Endodermal cell (in vitro differentiated cells): ENCODE measurements at regions not wholly inside any gene's neighbourhood (a gene's known extent, or its start where the extent isn't known, plus 50 kb on each side); places are given as distances from the start of the nearest gene placed in this dataset.

Source experiments
- DNase-seq: peaks from one replicate; pipeline ENCODE4 v3.0.0-alpha.2; 2017
- H3K27ac ChIP-seq: 2 replicates; pipeline ENCODE4 v1.5.1; 2013; ENCODE audit warnings: mild to moderate bottlenecking, low read depth, low read length, moderate library complexity
- H3K27me3 ChIP-seq: 2 replicates; pipeline ENCODE4 v1.6.1; 2013; ENCODE audit warnings: mild to moderate bottlenecking, low read length, moderate library complexity; ENCODE audit not compliant: insufficient read depth, control insufficient read depth, poor library complexity, severe bottlenecking
- H3K36me3 ChIP-seq: 2 replicates; pipeline ENCODE4 v1.7.0; 2013; ENCODE audit warnings: mild to moderate bottlenecking, low read length, moderate library complexity; ENCODE audit not compliant: control insufficient read depth, insufficient read depth
- H3K4me1 ChIP-seq: one replicate; pipeline ENCODE4 v1.7.0; 2013; ENCODE audit warnings: low read length; ENCODE audit not compliant: control insufficient read depth, insufficient read depth
- H3K4me3 ChIP-seq: 2 replicates; pipeline ENCODE4 v1.5.1; 2013; ENCODE audit warnings: mild to moderate bottlenecking, low read length, moderate library complexity
- H3K9ac ChIP-seq: 2 replicates; pipeline ENCODE4 v1.6.1; 2013; ENCODE audit warnings: mild to moderate bottlenecking, low read length, moderate library complexity; ENCODE audit not compliant: poor library complexity, severe bottlenecking; ENCODE audit errors: extremely low read depth
- H3K9me3 ChIP-seq: 2 replicates; pipeline ENCODE4 v1.6.1; 2013; ENCODE audit warnings: mild to moderate bottlenecking, low read length, moderate library complexity; ENCODE audit not compliant: control insufficient read depth
- H3K27ac Mint-ChIP-seq: 2 replicates; pipeline ENCODE4 v1.8.0; 2020; ENCODE audit warnings: mixed read lengths
- H3K27me3 Mint-ChIP-seq: 2 replicates; pipeline ENCODE4 v1.8.0; 2021; ENCODE audit warnings: mild to moderate bottlenecking, mixed read lengths; ENCODE audit not compliant: insufficient read depth
- H3K36me3 Mint-ChIP-seq: 2 replicates; pipeline ENCODE4 v1.8.0; 2020; ENCODE audit warnings: low read depth, mixed read lengths
- H3K4me1 Mint-ChIP-seq: 2 replicates; pipeline ENCODE4 v1.8.0; 2020; ENCODE audit warnings: mixed read lengths
- H3K4me3 Mint-ChIP-seq: 2 replicates; pipeline ENCODE4 v1.8.0; 2020; ENCODE audit warnings: mild to moderate bottlenecking, moderate library complexity, mixed read lengths
- H3K9me3 Mint-ChIP-seq: 2 replicates; pipeline ENCODE4 v1.8.0; 2020; ENCODE audit warnings: mild to moderate bottlenecking, mixed read lengths
- WGBS, 2 experiments: methylation state at CpG; one replicate each; pipeline versions ENCODE4 v1.1.5 to v1.1.7; 2013; ENCODE audit warnings: missing lambda C conversion rate in 2 of 2, mixed read lengths in 1 of 2; ENCODE audit not compliant: insufficient coverage in 1 of 2, insufficient read length in 1 of 2; 5-methylcytosine and 5-hydroxymethylcytosine counted together
- TF ChIP-seq, protein P1 (sequence below): fragments of 200-600 bp; sonication (generic); conservative IDR thresholded peaks from 2 replicates; pipeline ENCODE4 v1.5.0; 2021; ENCODE audit warnings: antibody characterized with exemption, mild to moderate bottlenecking

DNA sequence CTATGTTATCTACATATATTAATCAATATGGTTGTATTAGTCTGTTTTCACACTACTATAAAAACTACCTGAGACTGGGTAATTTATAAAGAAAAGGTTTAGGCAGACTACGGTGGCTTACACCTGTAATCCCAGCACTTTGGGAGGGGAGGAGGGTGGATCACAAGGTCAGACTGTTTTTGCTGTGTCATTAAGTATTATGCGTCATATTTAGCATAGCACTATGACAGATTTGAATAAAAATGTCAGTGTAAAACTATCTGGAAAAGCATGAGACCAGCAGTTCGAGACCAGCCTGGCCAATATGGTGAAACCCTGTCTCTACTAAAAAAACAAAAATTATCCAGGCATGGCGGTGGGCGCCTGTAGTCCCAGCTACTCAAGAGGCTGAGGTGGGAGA is 209.7 kb upstream of the ARHGAP24 start:
- H3K27ac ChIP-seq: no peak overlapping the region
- Mint-ChIP-seq H3K27ac (no peak overlapping the region), H3K4me1 (peaks cover 5% of the 10 kb centered on the region), H3K36me3 (no peaks in the 10 kb centered on the region), H3K27me3 (no peaks in the 10 kb centered on the region), H3K4me3 (no peak overlapping the region), H3K9me3 (no peaks in the 10 kb centered on the region)
- peaks cover 2% of the 10 kb centered on the region for H3K4me1 ChIP-seq
- TF ChIP-seq, protein P1, sequence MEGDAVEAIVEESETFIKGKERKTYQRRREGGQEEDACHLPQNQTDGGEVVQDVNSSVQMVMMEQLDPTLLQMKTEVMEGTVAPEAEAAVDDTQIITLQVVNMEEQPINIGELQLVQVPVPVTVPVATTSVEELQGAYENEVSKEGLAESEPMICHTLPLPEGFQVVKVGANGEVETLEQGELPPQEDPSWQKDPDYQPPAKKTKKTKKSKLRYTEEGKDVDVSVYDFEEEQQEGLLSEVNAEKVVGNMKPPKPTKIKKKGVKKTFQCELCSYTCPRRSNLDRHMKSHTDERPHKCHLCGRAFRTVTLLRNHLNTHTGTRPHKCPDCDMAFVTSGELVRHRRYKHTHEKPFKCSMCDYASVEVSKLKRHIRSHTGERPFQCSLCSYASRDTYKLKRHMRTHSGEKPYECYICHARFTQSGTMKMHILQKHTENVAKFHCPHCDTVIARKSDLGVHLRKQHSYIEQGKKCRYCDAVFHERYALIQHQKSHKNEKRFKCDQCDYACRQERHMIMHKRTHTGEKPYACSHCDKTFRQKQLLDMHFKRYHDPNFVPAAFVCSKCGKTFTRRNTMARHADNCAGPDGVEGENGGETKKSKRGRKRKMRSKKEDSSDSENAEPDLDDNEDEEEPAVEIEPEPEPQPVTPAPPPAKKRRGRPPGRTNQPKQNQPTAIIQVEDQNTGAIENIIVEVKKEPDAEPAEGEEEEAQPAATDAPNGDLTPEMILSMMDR: no peak
- DNase-seq: no peak
- no peaks in the 10 kb centered on the region for H3K36me3 ChIP-seq
- H3K9me3 ChIP-seq: peaks cover 8% of the 10 kb centered on the region
- no peaks in the 10 kb centered on the region for H3K27me3 ChIP-seq
- H3K4me3 ChIP-seq: no peak overlapping the region
- H3K9ac ChIP-seq: no peak overlapping the region
- 89 to 98% methylated on average over 3 to 5 of the region's 5 CpGs for WGBS, 2 experiments

DNA sequence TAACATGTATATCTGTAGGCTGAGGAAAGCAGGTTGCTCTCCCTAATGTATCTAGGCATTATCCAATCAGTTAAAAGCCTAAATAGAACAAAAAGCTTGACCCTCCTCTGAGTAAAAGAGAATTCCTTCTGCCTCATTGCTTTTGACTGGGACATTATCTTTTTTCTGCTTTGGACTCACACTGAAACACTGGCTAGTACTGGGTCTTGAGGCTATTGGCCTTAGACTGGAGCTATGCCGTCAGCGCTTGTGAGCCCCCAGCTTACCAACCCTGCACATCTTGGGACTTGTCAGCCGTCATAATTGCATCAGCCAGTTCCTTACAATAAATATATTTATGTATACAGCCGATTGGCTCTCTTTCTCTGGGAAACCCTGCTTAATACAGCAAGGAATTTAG is 206.8 kb upstream of the ARHGAP24 start:
- peaks cover 5% of the 10 kb centered on the region for H3K9me3 ChIP-seq
- no peak for DNase-seq
- H3K4me1 Mint-ChIP-seq: no peaks in the 10 kb centered on the region
- H3K9ac ChIP-seq: no peak overlapping the region
- no peak overlapping the region for H3K4me3 ChIP-seq
- peaks cover 4% of the 10 kb centered on the region for H3K9me3 Mint-ChIP-seq
- TF ChIP-seq, protein P1: no peak
- H3K4me1 ChIP-seq: no peaks in the 10 kb centered on the region
- no peak overlapping the region for H3K27ac ChIP-seq
- no peaks in the 10 kb centered on the region for H3K36me3 Mint-ChIP-seq
- H3K27me3 ChIP-seq: no peaks in the 10 kb centered on the region
- H3K27ac Mint-ChIP-seq: no peak overlapping the region
- H3K36me3 ChIP-seq: no peaks in the 10 kb centered on the region
- H3K27me3 Mint-ChIP-seq: no peaks in the 10 kb centered on the region
- WGBS, 2 experiments: 91 to 100% methylated on average over 2 to 4 of the region's 4 CpGs
- no peak overlapping the region for H3K4me3 Mint-ChIP-seq

DNA sequence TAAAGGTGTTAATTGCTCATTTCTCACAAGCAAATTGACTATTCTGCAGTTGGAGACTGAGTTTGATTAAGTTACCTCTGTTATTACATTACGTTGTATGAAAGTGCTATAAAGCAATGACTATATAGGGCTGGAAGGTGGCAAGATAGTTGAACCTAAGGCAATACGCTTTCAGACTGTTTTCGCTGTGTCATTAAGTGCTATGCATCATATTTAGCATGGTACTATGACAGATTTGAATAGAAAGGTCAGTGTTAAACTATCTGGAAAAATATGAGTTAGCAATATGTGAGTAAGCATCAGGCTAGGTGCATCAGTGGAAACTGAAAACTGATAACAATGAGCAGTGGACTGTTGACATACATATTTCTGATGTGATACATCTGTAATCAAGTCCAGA is 206.0 kb upstream of the ARHGAP24 start:
- Histone ChIP-seq H3K36me3 (no peaks in the 10 kb centered on the region), H3K27me3 (no peaks in the 10 kb centered on the region), H3K9ac (no peak overlapping the region), H3K9me3 (peaks cover 13% of the 10 kb centered on the region), H3K27ac (no peak overlapping the region), H3K4me1 (no peaks in the 10 kb centered on the region), H3K4me3 (no peak overlapping the region)
- TF ChIP-seq, protein P1: no peak
- no peaks in the 10 kb centered on the region for H3K4me1 Mint-ChIP-seq
- no peak for DNase-seq
- H3K36me3 Mint-ChIP-seq: peaks cover 4% of the 10 kb centered on the region
- no peak overlapping the region for H3K27ac Mint-ChIP-seq
- WGBS, 2 experiments: 96% methylated on average over 3 of the region's 3 CpGs
- no peak overlapping the region for H3K4me3 Mint-ChIP-seq
- peaks cover 9% of the 10 kb centered on the region for H3K9me3 Mint-ChIP-seq
- no peaks in the 10 kb centered on the region for H3K27me3 Mint-ChIP-seq
